GM12878 (cell line): ENCODE measurements at regions not wholly inside any gene's neighbourhood (a gene's known extent, or its start where the extent isn't known, plus 50 kb on each side); places are given as distances from the start of the nearest gene placed in this dataset.

Experiments used
- ATF3 ChIP-seq: IDR thresholded peaks from 2 replicates; pipeline ENCODE4 v1.6.1; 2011; ENCODE audit warnings: low read depth, mild to moderate bottlenecking, low read length, moderate library complexity, borderline replicate concordance; ENCODE audit errors: extremely low read depth
- BCLAF1 ChIP-seq: fragments of 450-650 bp; IDR thresholded peaks from 2 replicates; pipeline ENCODE4 v1.6.1; 2017; ENCODE audit warnings: antibody characterized with exemption, mild to moderate bottlenecking, moderate library complexity
- CBX3 ChIP-seq: fragments of 200-600 bp; sonication (generic); IDR thresholded peaks from 2 replicates; pipeline ENCODE4 v1.6.1; 2016; ENCODE audit warnings: low read depth, borderline replicate concordance
- CREM ChIP-seq: IDR thresholded peaks from 2 replicates; pipeline ENCODE4 v1.6.1; 2014; ENCODE audit warnings: antibody characterized with exemption, low read depth
- GABPA ChIP-seq: IDR thresholded peaks from 2 replicates; pipeline ENCODE4 v1.6.1; 2014; ENCODE audit warnings: antibody characterized with exemption, low read depth, mild to moderate bottlenecking, inconsistent platforms
- GATAD2B ChIP-seq: fragments of 450-650 bp; conservative IDR thresholded peaks from 2 replicates; pipeline ENCODE4 v1.6.1; 2017; ENCODE audit warnings: low read depth, mild to moderate bottlenecking, moderate library complexity
- IKZF1 ChIP-seq: fragments of 450-650 bp; conservative IDR thresholded peaks from 2 replicates; pipeline ENCODE4 v1.6.1; 2017; ENCODE audit warnings: antibody characterized with exemption, mild to moderate bottlenecking
- IKZF2 ChIP-seq, 2 experiments: fragments of 450-650 bp; IDR thresholded peaks; 2 replicates each; pipeline ENCODE4 v1.6.1; 2017; ENCODE audit warnings: mild to moderate bottlenecking in 2 of 2, moderate library complexity in 2 of 2
- IRF4 ChIP-seq: IDR thresholded peaks from 2 replicates; pipeline ENCODE4 v1.6.1; 2011; ENCODE audit warnings: low read depth, low read length
- MTA3 ChIP-seq: IDR thresholded peaks from 2 replicates; pipeline ENCODE4 v1.6.1; 2012; ENCODE audit warnings: low read length, inconsistent platforms, borderline replicate concordance
- NFIC ChIP-seq: IDR thresholded peaks from 2 replicates; pipeline ENCODE4 v1.6.1; 2012; ENCODE audit warnings: low read depth, mild to moderate bottlenecking, inconsistent platforms, low read length, moderate library complexity
- NR2C2 ChIP-seq: IDR thresholded peaks from 2 replicates; pipeline ENCODE4 v1.6.1; 2011; ENCODE audit warnings: borderline replicate concordance, low read depth; ENCODE audit not compliant: control insufficient read depth, insufficient read length
- POLR2A ChIP-seq: IDR thresholded peaks from 2 replicates; pipeline ENCODE4 v1.6.1; 2011; ENCODE audit warnings: low read depth, mild to moderate bottlenecking, low read length
- POLR2AphosphoS2 ChIP-seq: IDR thresholded peaks from 2 replicates; pipeline ENCODE4 v1.6.1; 2011; ENCODE audit warnings: low read depth, mild to moderate bottlenecking, low read length, improper control_type of control experiment, moderate library complexity
- RAD51 ChIP-seq: fragments of 450-650 bp; IDR thresholded peaks from 2 replicates; pipeline ENCODE4 v1.6.1; 2016; ENCODE audit warnings: moderate library complexity, mild to moderate bottlenecking, inconsistent platforms
- RB1 ChIP-seq: fragments of 450-650 bp; formaldehyde crosslinking; IDR thresholded peaks from 2 replicates; pipeline ENCODE4 v1.6.1; 2017; ENCODE audit warnings: mild to moderate bottlenecking, borderline replicate concordance
- RBBP5 ChIP-seq: fragments of 200-600 bp; sonication (generic); conservative IDR thresholded peaks from 2 replicates; pipeline ENCODE4 v1.6.1; 2016
- RCOR1 ChIP-seq: conservative IDR thresholded peaks from 2 replicates; pipeline ENCODE4 v1.6.1; 2012; ENCODE audit warnings: low read depth, low read length, improper control_type of control experiment
- SP1 ChIP-seq: IDR thresholded peaks from one replicate; pipeline ENCODE4 v1.6.1; 2011; ENCODE audit warnings: low read depth, low read length
- SRF ChIP-seq, 2 experiments: IDR thresholded peaks; 2 replicates each; pipeline ENCODE4 v1.6.1; 2011; ENCODE audit warnings: low read depth in 2 of 2, low read length in 2 of 2, mild to moderate bottlenecking in 1 of 2, moderate library complexity in 1 of 2
- TAF1 ChIP-seq: IDR thresholded peaks from 2 replicates; pipeline ENCODE4 v1.6.1; 2011; ENCODE audit warnings: mild to moderate bottlenecking, low read depth, low read length, borderline replicate concordance
- TCF3 ChIP-seq: IDR thresholded peaks from 2 replicates; pipeline ENCODE4 v1.6.1; 2012; ENCODE audit warnings: low read depth, mild to moderate bottlenecking, low read length, borderline replicate concordance; ENCODE audit not compliant: insufficient read depth
- YBX1 ChIP-seq: fragments of 450-650 bp; IDR thresholded peaks from 2 replicates; pipeline ENCODE4 v1.6.1; 2016; ENCODE audit warnings: antibody characterized with exemption
- TF ChIP-seq, protein P1 (sequence below): fragments of 450-650 bp; conservative IDR thresholded peaks from 2 replicates; pipeline ENCODE4 v1.6.1; 2017; ENCODE audit warnings: mild to moderate bottlenecking, moderate library complexity
- TF ChIP-seq, protein P2 (sequence below): fragments of 450-650 bp; formaldehyde crosslinking; IDR thresholded peaks from 2 replicates; pipeline ENCODE4 v1.5.0; 2022; ENCODE audit warnings: mild to moderate bottlenecking, missing genetic modification characterization

DNA sequence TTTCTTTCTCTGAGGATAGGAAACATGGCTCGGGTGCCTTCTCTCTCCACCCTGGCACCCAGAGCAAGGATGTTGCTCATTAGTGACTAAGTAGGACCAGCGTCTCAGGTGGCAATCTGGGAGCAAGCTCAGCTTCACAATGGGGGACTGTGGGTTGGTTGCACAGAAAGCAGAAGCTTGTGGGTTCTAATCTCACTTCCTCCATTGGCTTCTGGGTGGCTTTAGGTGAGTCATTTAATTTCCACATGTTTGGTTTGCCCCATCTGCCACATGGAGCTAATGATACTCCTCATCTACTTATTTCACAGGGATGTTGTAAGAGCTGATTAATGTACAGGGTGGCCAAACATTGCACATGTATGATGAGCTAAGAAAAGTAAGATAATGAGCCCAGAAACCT, 54.8 kb upstream of the AKIRIN2 start (continued):
- TF ChIP-seq BCLAF1 = no peak
- peak; percentile 88 for TF ChIP-seq CREM
- TF ChIP-seq NFIC = peak; percentile 97
- no peak for TF ChIP-seq SRF (IDR thresholded peaks at IDR 0.05; ENCODE audit: low read depth in 2 of 2, low read length in 2 of 2)
- no peak for TF ChIP-seq GABPA
- peak; percentile 97 to 98 for TF ChIP-seq IKZF2 (IDR thresholded peaks at IDR 0.05)
- peak; percentile 85; the same call in 1 of the 2 replicates for TF ChIP-seq RCOR1
- TF ChIP-seq RBBP5 = no peak
- TF ChIP-seq NR2C2 = no peak
- no peak for TF ChIP-seq POLR2A
- TF ChIP-seq ATF3 = no peak
- peak; percentile 96 for TF ChIP-seq MTA3
- TF ChIP-seq RB1 = no peak
- 0 out of 2 replicates have a peak, but pooled peaks have one; percentile 21 for TF ChIP-seq TAF1
- TF ChIP-seq SP1 = peak; percentile 55
- no peak for TF ChIP-seq CBX3
- peak; percentile 96 for TF ChIP-seq IKZF1
- peak; percentile 94 for TF ChIP-seq IRF4
- TF ChIP-seq RAD51 = peak; percentile 29; the same call in 1 of the 2 replicates
- TF ChIP-seq GATAD2B = peak; percentile 65; the same call in 1 of the 2 replicates
- no peak for TF ChIP-seq POLR2AphosphoS2
- TF ChIP-seq, protein P1, sequence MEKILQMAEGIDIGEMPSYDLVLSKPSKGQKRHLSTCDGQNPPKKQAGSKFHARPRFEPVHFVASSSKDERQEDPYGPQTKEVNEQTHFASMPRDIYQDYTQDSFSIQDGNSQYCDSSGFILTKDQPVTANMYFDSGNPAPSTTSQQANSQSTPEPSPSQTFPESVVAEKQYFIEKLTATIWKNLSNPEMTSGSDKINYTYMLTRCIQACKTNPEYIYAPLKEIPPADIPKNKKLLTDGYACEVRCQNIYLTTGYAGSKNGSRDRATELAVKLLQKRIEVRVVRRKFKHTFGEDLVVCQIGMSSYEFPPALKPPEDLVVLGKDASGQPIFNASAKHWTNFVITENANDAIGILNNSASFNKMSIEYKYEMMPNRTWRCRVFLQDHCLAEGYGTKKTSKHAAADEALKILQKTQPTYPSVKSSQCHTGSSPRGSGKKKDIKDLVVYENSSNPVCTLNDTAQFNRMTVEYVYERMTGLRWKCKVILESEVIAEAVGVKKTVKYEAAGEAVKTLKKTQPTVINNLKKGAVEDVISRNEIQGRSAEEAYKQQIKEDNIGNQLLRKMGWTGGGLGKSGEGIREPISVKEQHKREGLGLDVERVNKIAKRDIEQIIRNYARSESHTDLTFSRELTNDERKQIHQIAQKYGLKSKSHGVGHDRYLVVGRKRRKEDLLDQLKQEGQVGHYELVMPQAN = no peak; the same call in 1 of the 2 replicates
- TF ChIP-seq YBX1 = no peak
- peak; percentile 88 for TF ChIP-seq TCF3
- TF ChIP-seq, protein P2, sequence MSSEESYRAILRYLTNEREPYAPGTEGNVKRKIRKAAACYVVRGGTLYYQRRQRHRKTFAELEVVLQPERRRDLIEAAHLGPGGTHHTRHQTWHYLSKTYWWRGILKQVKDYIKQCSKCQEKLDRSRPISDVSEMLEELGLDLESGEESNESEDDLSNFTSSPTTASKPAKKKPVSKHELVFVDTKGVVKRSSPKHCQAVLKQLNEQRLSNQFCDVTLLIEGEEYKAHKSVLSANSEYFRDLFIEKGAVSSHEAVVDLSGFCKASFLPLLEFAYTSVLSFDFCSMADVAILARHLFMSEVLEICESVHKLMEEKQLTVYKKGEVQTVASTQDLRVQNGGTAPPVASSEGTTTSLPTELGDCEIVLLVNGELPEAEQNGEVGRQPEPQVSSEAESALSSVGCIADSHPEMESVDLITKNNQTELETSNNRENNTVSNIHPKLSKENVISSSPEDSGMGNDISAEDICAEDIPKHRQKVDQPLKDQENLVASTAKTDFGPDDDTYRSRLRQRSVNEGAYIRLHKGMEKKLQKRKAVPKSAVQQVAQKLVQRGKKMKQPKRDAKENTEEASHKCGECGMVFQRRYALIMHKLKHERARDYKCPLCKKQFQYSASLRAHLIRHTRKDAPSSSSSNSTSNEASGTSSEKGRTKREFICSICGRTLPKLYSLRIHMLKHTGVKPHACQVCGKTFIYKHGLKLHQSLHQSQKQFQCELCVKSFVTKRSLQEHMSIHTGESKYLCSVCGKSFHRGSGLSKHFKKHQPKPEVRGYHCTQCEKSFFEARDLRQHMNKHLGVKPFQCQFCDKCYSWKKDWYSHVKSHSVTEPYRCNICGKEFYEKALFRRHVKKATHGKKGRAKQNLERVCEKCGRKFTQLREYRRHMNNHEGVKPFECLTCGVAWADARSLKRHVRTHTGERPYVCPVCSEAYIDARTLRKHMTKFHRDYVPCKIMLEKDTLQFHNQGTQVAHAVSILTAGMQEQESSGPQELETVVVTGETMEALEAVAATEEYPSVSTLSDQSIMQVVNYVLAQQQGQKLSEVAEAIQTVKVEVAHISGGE = no peak
